ENCODE measurements at regions not wholly inside any gene's neighbourhood (a gene's known extent, or its start where the extent isn't known, plus 50 kb on each side); places are given as distances from the start of the nearest gene placed in this dataset.

DNA sequence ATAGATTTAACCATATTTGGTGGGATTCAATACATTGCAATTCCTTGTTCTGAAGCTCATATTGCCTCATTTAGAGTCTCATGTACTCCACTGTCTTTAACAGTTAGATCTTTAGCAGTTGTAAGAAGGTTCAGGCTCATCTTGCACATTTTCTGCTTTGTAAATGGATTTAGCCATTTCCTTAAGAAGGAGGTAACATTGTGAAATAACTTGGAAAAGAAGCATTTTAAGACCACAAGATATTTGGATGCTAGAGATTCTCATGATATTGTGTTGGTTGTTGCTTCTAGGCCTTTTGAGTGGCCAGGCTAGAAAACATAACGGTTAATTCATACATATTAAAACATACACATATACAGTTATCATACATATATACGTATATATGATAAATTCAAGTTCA, 445.8 kb upstream of the NXPH2 start:
- Histone ChIP-seq H3K9me3 (no peaks in the 10 kb centered on the region), H3K36me3 (no peaks in the 10 kb centered on the region), H3K27me3 (no peaks in the 10 kb centered on the region), H3K4me1 (no peaks in the 10 kb centered on the region), H3K4me3 (no peak overlapping the region), H3K27ac (no peak overlapping the region)
- no peak for DNase-seq
- no peak for TF ChIP-seq POLR2A (IDR thresholded peaks at IDR 0.05)
- TF ChIP-seq CTCF (IDR thresholded peaks at IDR 0.05): no peak

DNA sequence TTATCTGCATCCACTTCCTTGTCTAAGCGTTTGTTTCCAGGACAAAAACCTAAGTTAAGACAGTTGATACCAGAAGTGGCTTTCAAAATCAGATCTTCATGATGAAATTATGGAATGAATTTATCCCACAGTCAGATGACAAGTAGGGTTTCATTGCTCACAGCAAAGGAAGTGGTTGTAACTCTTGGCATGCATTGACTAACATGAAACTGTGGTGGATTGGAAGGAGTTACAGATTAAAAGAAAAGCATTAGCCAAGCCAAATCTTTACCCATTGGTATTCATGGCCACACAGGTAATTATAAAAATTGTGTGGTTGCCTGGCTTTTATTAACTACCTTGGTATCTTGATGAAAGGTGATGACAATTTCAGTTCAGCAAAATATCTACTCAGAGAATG, 438.0 kb upstream of the NXPH2 start:
- no peaks in the 10 kb centered on the region for H3K27me3 ChIP-seq
- no peak for DNase-seq

DNA sequence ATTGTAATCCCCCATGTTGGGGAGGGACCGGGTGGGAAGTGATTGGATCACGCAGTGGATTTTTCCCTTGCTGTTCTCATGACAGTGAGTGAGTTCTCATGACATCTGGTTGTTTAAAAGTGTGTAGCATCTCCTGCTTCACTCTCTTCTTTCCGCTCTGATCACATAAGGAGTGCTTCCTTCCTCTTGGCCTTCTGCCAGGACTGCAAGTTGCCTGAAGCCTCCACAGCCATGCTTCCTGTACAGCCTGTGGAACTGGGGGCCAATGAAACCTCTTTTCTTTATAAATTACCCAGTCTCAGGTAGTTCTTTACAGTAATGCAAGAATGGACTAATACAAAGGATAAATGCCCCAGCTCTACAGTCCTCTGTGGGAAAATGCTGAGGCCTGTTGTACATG, 437.5 kb upstream of the NXPH2 start:
- no peak for TF ChIP-seq CTCF (IDR thresholded peaks at IDR 0.05)
- no peak for TF ChIP-seq POLR2A (IDR thresholded peaks at IDR 0.05)
- Histone ChIP-seq H3K9me3 (no peaks in the 10 kb centered on the region), H3K4me1 (no peaks in the 10 kb centered on the region), H3K4me3 (no peak overlapping the region), H3K27me3 (no peaks in the 10 kb centered on the region), H3K36me3 (no peaks in the 10 kb centered on the region), H3K27ac (no peak overlapping the region)
- DNase-seq: no peak

More for the DNA sequence above, 438.0 kb upstream of the NXPH2 start:
- H3K36me3 ChIP-seq: no peaks in the 10 kb centered on the region
- H3K9me3 ChIP-seq: no peaks in the 10 kb centered on the region
- no peaks in the 10 kb centered on the region for H3K4me1 ChIP-seq
- H3K4me3 ChIP-seq: no peak overlapping the region
- no peak for TF ChIP-seq POLR2A (IDR thresholded peaks at IDR 0.05)
- no peak for TF ChIP-seq CTCF (IDR thresholded peaks at IDR 0.05)
- no peak overlapping the region for H3K27ac ChIP-seq

- Histone ChIP-seq H3K4me3 (no peak overlapping the region), H3K9me3 (no peaks in the 10 kb centered on the region), H3K36me3 (no peaks in the 10 kb centered on the region), H3K4me1 (no peaks in the 10 kb centered on the region), H3K27ac (no peak overlapping the region), H3K27me3 (no peaks in the 10 kb centered on the region)
- no peak for TF ChIP-seq POLR2A (IDR thresholded peaks at IDR 0.05)
- TF ChIP-seq CTCF (IDR thresholded peaks at IDR 0.05): no peak
- DNase-seq: no peak
Measured at GRCh38 chr2:139216435-139216834, 436.2 kb upstream of the NXPH2 start.

DNA sequence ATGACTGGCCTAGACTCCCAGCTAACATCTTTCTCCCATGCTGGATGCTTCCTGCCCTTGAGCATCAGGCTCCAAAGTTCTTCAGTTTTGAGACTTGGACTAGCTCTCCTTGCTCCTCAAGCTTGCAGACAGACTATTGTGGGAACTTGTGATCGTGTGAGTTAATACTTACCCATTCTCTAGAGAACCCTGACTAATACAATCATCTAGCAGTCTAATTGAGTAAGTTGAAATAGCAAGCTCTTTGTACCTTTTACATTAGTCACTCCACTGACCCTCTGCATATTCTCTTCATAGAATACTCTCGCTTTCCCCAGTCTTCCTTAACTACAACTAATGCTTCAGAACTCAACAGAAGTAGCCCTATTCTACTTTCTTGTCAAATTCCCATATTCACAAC, 434.6 kb upstream of the NXPH2 start:
- Histone ChIP-seq H3K9me3 (no peaks in the 10 kb centered on the region), H3K4me3 (no peak overlapping the region), H3K27me3 (no peaks in the 10 kb centered on the region), H3K27ac (no peak overlapping the region), H3K4me1 (no peaks in the 10 kb centered on the region), H3K36me3 (no peaks in the 10 kb centered on the region)
- no peak for DNase-seq
- TF ChIP-seq POLR2A (IDR thresholded peaks at IDR 0.05): no peak
- no peak for TF ChIP-seq CTCF (IDR thresholded peaks at IDR 0.05)

DNA sequence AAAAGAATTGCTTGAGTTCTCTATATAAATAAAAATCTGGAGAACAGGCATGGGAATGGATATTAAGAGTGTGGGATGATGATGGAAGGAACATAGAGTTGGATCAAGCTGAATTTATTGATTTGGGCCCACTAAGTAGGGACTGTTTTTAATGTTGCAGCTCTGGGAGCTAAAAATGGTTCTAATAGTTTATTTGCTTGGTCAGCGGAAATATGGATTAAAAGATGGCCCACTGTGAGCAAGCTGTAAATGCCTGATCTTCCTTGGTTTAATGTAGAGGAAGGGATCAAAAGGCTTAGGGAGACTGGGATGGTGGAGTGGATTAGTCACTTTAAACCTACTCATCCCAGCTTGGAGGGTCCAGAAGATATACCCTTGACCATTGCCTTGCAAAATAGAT, 429.4 kb upstream of the NXPH2 start:
- DNase-seq: no peak
- Histone ChIP-seq H3K4me3 (no peak overlapping the region), H3K27ac (no peak overlapping the region), H3K36me3 (no peaks in the 10 kb centered on the region), H3K27me3 (no peaks in the 10 kb centered on the region), H3K9me3 (no peaks in the 10 kb centered on the region), H3K4me1 (no peaks in the 10 kb centered on the region)
- TF ChIP-seq POLR2A (IDR thresholded peaks at IDR 0.05) (no peak), CTCF (IDR thresholded peaks at IDR 0.05) (no peak)
